ENCODE measurements at regions not wholly inside any gene's neighbourhood (a gene's known extent, or its start where the extent isn't known, plus 50 kb on each side); places are given as distances from the start of the nearest gene placed in this dataset.

- ChIA-PET POLR2A (no interaction called here), CTCF (no interaction called here)
Observed at GRCh38 chr5:98603456-98603855, 170.0 kb upstream of the RGMB start.

- ChIA-PET POLR2A (no interaction called here), CTCF (no interaction called here)
Observed at GRCh38 chr5:98604301-98604700, 169.2 kb upstream of the RGMB start.

GRCh38 chr5:98604721-98605425 lies 168.6 kb upstream of the RGMB start:
- ChIA-PET POLR2A (no interaction called here), CTCF (no interaction called here)

- ChIA-PET CTCF (no interaction called here), POLR2A (no interaction called here)
Observed at GRCh38 chr5:98605426-98605825, 168.0 kb upstream of the RGMB start.

- POLR2A ChIA-PET = no interaction called here
Observed at GRCh38 chr5:98606961-98607360, 166.5 kb upstream of the RGMB start.

GRCh38 chr5:98608052-98608451 lies 165.4 kb upstream of the RGMB start:
- ChIA-PET POLR2A (no interaction called here), CTCF (no interaction called here)

More at GRCh38 chr5:98606961-98607360, 166.5 kb upstream of the RGMB start:
- CTCF ChIA-PET = no interaction called here

GRCh38 chr5:98614341-98614740 lies 159.1 kb upstream of the RGMB start:
- CTCF ChIA-PET = no interaction called here
- POLR2A ChIA-PET = no interaction called here

- ChIA-PET CTCF (no interaction called here), POLR2A (no interaction called here)
Observed at GRCh38 chr5:98621821-98622220, 151.6 kb upstream of the RGMB start.

DNA sequence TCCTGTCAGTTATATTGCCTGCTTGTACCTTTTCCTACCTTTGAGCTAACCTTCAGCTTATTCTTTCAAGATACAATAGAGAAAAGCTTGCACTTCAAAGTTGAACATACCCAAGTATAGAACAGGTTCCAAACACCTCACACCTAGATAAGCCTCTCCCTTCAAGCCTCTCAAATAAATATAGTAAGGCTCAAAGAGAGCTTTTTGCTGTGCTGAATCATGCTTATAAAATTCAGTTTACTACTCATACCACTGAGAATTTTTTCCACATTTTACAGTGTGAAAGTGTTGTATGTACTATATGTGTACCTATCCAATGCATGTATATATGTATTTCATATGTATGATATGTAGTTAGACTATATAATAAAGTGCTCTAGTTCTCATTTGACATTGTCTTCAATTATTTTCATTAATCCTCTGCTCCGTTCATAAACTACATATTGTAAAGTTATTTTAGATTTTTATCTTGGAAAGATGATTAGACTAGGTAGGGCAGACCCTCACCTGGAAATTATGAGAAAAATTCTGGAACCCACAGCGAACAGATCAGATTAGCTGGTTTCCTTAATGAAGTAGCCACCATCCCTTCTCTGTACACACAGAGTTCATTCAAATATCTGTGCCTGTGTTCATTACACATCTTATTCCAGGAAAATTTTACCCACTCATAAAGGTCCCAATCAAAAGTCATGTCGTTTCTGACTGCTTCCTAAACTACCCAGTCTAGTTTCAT lies 149.2 kb upstream of the RGMB start:
- POLR2A ChIA-PET = no interaction called here
- CTCF ChIA-PET = no interaction called here

DNA sequence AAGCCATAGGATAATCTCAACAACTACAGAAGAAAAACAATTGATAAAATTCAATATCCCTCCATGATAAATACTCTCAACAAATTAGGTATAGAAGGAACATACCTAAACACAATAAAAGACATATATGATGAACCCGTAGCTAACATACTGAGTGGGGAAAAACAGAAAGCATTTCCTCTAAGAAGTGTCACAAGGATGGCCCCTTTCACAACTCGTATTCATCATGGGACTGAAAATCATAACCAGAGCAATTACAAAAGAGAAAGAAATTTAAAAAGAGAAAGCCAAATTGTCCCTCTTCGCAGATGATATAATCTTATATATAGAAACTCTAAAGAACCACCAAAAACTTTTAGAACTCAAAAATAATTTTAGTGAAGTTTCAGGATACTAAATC lies 146.3 kb upstream of the RGMB start:
- CTCF ChIA-PET = no interaction called here
- POLR2A ChIA-PET = no interaction called here

DNA sequence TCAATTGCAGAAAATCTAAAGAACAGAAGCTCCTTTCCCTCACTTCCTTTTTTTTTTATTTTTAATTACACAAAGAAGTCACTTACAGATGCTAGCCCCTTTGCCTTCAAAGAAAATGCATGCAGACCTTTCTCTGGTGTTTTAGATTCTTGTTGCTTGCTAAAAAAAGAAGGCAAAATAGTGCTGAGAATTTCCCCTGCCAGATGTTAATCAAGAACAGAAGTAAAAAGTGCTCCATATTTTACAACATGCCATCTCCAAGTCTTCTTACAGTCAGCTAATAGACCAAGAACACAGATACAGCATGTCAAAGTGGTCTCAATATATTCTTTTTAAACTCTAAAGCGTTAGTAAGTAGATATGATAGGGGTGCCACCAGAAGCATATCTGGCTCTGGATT lies 142.8 kb upstream of the RGMB start:
- CTCF ChIA-PET = no interaction called here
- POLR2A ChIA-PET = no interaction called here

- ChIA-PET CTCF (no interaction called here), POLR2A (no interaction called here)
Observed at GRCh38 chr5:98631311-98632054, 142.0 kb upstream of the RGMB start.

GRCh38 chr5:98635656-98636055 lies 137.8 kb upstream of the RGMB start:
- CTCF ChIA-PET = no interaction called here
- POLR2A ChIA-PET = no interaction called here

- ChIA-PET POLR2A (no interaction called here), CTCF (no interaction called here)
Observed at GRCh38 chr5:98637116-98637515, 136.3 kb upstream of the RGMB start.

GRCh38 chr5:98637557-98637956 lies 135.9 kb upstream of the RGMB start:
- ChIA-PET POLR2A (no interaction called here), CTCF (no interaction called here)

GRCh38 chr5:98638111-98638510 lies 135.4 kb upstream of the RGMB start:
- ChIA-PET CTCF (no interaction called here), POLR2A (no interaction called here)

GRCh38 chr5:98638701-98639100 lies 134.8 kb upstream of the RGMB start:
- POLR2A ChIA-PET = no interaction called here

GRCh38 chr5:98639274-98639673 lies 134.2 kb upstream of the RGMB start:
- ChIA-PET POLR2A (no interaction called here), CTCF (no interaction called here)

More at GRCh38 chr5:98638701-98639100, 134.8 kb upstream of the RGMB start:
- CTCF ChIA-PET = no interaction called here

DNA sequence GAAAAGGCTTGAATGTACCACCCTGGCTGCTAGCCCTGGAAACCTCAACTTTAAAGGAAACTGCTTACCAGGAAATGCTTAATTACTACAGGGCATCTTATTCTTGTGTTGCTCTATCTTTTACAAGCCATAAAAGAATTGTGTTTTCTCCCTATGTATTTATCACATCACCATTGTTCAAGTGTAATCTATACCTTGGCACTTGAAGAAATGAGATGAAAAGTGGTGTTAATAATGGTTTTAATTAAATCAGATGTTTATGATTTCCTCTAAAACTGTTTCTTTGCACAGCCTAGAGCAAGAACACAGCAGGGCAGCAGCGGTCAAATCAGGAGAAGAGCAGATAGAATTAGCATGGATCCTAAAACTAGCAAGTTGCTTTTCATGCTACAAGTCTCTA lies 131.8 kb upstream of the RGMB start:
- ChIA-PET POLR2A (no interaction called here), CTCF (no interaction called here)

DNA sequence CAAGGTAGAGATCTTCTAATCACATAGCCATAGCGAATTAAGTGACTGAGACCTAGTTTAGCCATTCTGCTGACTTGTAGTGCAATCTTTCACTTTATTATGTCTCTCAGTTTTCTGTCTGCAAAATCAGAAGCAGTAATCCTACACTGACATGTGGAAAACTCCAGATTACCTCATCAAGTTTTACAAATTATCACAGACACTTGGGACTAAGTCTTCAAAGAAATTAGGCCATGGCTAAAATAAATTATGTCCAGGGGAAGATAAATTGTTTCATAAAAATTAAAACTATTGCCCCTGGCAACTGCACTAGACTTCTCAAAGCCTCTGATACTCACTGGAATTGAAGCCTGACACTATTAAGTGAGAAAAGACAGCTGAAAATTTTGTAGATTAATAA lies 129.9 kb upstream of the RGMB start:
- ChIA-PET POLR2A (no interaction called here), CTCF (no interaction called here)

DNA sequence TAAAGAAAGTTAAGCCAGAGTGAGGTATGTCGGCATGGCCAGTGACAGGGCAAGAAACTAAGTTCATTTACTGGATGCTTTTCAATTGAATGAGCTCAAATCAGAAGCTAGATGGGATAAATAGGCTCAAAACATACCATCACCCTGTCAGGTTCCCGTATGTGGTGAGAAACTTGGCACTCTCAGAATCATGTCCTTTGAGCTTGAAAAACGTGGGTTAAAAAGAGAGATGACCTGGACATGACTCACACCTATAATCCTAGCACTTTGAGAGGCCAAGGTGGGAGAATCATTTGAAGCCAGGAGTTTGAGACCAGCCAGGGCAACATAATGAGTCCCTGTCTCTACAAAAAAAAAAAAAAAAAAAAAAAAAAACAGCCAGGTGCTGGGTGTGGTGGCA lies 121.7 kb upstream of the RGMB start:
- CTCF ChIA-PET = no interaction called here
- POLR2A ChIA-PET = no interaction called here

Measured in activated CD8-positive, alpha-beta memory T cell treated with anti-CD3 and anti-CD28 coated beads for 36 hours (primary cell).